Stimulated activated CD4-positive, alpha-beta T cell treated with anti-CD3 and anti-CD28 coated beads, Interleukin-12 subunit alpha, Interleukin-12 subunit beta, amount 100 ng/mL, for 24 hours (primary cell): ENCODE measurements at regions not wholly inside any gene's neighbourhood (a gene's known extent, or its start where the extent isn't known, plus 50 kb on each side); places are given as distances from the start of the nearest gene placed in this dataset.

ENCODE experiments used
- DNase-seq, 2 experiments: peaks; one replicate each; pipeline ENCODE4 v3.0.0-alpha.2; 2020; ENCODE audit warnings: low read depth in 2 of 2

DNA sequence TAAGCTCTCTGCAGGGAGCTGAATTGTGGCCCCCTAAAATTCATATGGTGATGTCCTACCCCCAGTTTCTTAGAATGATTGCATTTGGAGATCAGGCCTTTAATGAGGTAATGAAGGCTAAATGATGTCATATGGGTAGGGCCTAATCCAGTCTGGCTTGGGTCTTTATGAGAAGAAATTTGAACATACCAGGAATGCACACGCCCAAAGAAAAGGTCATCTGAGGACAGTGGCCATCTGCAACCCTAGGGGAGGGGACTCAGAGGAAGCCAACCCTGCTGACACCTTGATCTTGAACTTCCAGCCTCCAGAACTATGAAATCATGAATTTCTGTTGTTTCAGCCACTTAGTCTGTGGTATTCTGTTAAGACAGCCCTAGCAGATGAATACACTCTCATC, 426.7 kb downstream of the EPHA4 start:
- DNase-seq = no peak

DNA sequence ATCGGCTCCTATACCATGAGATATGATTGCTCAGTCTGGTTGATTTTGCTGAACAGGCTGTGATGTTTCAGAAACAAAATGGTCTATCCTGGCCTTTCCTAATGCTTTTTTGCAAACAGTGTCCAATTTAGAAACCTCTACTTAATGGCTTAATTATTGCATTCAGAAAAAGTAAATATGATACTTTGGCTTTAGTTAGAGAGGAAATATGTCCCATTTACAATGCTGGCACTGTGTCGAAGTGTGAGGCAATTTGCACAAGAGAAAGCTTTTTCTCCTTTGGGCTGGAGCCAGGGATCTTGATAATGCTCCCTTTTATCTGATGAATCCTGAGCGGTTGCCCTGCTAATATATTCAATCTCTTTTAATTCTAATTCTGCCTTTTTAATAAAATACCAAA, 418.9 kb downstream of the EPHA4 start:
- DNase-seq = no peak

DNA sequence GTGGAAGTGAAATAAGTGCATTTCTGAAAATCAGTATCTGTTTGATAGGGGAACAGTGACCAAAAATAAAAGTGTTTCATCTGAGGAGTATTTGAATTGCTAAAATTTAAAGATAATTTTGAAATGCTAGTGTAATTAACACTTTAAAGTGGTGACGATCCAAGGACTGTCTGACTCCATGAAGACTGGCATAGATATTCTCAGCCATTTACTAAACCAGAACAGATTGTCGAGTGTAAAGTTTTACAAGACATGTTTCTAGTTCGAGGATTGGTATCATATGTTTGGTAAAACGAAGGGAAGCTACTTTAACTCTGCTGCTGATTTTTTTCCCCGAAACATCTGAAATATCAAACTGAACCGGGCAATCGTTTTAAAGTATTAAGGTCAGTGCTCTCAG, 417.9 kb downstream of the EPHA4 start:
- DNase-seq = no peak

DNA sequence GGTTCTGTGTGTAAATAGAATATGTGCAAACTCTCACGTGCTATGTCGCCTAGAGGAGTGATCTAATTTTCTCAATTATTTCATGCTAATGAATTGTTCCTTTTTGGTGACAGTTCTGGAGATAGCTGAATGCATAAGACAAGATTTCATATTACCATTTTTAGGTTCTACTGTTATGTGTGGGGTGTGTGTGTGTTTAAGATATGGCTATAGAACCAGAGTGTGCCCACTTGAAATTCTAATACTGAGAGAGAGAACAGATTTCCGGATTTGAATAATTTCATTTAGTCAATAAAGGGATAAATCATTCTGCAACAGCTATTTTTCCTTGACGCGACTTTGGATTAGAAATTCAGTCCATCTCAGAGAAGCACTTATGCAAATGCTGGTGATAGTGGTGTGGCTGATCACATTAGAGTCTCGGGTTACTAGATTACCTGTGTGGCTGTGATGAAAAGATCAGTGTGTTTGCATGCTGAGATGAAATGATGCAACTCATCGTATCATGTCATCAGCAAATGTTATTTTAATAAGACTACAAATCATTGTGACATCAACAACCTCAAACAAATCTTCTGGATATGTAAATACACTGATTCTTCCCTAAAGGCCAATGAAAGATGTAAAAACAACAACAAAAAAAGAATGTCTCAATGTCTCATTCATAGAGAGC, 415.9 kb downstream of the EPHA4 start:
- DNase-seq = no peak

DNA sequence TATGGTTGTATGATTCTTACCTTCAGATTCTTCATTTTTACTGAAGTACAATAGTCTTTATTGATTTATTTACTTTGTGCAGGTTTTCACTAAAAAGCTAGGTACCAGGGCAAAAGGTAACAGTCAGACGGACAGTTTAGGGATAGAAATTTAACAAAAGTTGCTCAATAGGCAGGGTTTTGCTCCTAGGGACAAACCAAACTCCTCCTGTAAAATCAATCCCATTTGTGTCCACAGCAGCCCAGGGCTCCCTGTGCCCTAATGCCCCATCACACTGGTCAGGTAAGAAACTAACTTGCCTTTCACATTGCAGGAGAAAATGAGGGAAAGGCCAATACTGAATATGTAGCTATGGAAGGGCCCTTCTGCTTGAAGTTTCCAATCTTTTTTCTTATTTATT, 410.9 kb downstream of the EPHA4 start:
- DNase-seq = no peak

DNA sequence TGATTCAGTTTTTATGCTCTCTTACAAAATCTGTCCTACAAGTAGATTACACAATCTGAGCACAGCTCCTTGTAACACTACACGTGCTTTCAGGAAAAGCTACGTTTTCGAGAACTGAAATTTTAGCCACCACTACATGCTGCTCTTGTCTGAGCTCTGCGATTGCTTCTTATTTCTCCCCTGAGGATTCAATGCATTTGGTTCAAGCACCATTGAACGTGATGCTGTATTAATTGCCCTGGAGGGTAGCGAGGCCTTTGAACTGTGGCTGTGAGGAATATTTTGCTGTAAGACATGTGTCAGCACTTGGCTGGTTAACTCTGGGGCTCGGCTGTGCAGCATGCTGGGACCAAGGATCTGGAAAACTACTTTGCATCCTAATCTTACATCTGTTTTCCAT, 405.8 kb downstream of the EPHA4 start:
- no peak for DNase-seq

DNA sequence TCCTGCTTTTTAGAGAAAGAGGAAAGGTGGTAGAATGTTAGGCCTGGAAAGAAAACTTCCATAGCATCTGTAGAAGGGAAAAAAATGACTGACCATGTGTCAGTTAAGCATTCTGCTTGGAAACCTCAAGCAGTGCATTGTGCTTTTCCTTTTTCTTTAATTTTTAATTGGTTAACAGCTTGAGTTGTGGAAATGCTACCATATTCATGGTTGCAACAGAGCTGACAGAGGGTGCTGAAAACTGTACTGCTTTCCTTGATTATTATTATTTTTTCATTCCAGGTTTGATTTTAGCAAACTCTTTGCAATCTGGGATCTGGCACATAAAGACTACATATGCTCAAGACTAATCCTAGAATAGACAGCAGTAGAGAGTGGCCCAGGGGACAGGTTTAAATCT, 404.5 kb downstream of the EPHA4 start:
- no peak for DNase-seq

DNA sequence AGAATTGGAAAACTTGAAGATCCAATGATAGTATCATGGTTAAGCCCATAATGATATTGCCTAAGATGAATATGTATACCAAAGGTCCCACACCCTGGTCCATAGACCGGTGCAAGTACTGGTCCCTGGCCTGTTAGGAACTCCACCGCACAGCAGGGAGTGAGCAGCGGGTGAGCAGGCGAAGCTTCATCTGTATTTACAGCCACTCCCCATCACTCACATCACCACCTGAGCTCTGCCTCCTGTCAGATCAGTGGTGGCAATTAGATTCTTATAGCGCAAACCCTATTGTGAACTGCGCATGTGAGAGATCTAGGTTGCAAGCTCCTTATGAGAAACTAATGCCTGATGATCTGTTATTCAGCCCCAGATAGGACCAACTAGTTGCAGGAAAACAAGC, 402.4 kb downstream of the EPHA4 start:
- no peak for DNase-seq

DNA sequence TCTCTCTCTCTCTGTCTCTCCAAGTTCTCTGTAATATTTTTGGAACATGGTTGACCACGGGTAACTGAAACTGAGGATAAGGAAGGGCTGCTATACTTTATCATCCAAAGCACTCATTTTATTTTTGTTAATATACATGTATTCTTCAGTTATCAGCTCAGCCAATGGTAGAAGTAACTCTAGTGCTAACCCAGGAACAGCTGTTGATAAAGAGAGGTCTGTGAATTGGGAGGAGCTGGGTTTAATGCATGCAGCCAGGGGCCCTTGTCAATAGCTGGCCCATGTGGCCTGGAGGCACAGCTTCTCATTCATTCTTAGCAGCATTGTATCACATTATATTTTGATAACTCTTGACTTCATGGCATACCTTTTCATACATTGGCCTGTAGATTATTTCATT, 401.6 kb downstream of the EPHA4 start:
- no peak for DNase-seq

DNA sequence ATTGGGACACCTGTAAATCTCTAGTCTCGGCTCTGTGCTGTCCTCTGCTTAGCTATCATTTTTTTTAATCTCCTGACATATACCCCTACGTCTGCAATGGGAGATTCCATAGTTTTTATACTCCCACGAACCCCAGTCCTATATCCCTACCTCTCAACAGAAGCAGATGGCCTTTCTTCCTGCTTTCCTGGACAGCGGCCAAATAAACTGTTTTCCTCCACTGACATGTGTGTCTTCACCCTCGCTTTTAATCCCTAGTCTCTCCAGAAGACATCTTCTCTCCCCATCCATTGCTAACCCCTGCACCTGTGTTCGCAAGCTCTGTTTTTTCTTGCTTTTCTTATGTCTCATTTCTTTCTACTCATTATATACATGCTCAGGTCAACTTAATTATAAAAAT, 395.4 kb downstream of the EPHA4 start:
- DNase-seq = no peak

DNA sequence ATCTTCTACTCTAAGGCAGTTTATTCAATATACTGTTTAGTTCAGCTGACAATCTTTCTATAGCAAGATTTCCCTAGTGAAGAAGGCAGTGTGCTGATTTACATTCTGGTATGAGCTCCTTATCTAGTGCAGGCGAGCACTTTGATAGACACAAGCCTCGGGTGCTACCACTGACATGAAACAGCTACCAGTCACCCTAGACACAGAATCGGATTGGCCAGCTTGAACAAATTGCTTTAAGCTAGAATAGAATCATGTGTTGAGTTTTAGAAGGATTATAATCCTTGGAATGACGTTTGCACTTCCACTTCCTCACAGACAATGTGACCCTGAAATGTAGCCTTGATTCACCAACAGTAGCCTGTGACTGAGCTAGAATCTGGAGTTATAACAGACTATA, 394.0 kb downstream of the EPHA4 start:
- no peak for DNase-seq

DNA sequence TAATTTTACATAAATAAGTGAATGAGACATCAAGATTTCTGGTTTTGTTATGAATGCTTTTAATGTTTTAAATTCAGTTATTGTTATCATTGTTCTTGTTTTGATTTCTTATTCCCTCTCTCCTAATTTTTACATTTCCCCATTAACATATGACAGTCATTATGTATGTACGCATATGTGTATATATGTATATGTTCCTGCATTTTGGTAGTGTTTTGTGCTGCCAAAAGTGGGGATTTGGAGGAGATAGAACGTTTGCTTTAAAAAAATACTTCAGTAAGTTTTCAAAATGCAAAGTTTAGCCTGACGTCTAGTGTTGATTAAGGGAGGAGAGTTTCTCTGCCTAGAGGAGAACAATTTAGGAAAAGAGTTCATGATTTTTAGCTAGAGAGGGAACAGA, 385.2 kb downstream of the EPHA4 start:
- DNase-seq = no peak

DNA sequence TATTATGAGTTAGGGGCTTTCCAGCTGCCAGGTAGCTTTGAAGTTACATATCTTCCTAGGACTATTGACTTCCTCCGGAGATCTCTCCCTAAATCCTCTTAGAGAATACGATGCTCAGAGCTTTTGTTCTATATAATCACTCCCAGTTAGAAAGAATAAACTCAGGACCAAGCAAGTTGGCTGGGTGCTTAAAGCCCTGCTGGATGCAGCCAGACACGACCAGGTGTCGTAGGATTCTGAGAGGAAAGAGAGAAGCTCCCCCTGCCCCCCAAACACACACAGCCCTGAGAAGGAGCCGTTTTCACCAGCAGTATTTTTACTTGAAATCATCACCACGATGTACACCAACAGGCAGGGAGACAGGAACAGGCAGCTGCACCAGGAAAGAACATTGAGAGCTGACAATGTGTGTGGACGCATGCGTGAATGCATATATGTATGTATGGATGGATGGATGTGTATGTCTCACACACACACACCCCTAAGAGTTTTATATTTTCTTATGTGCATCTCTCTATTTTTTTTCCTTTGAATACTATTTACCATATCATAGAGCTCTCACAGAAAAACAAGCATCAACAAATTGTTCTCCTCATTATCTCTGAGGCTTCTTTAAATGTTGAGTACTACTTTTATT, 382.6 kb downstream of the EPHA4 start:
- DNase-seq = no peak

DNA sequence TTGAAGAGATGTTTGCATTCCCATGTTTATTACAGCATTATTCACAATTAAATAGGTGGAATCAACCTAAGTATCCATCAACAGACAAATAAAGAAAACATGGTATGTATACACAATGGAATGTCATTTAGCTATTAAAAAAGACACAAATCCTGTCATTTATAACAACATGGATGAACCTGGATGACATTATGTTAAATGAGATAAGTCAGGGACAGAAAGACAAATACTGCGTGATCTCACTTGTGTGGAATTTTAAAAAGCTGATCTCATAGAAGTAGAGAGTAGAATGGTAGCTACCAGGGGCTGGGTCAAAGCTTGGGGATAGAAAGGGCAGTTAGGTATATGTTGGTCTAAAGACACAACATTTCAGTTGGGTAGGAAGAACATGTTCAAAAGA, 376.3 kb downstream of the EPHA4 start:
- no peak for DNase-seq

DNA sequence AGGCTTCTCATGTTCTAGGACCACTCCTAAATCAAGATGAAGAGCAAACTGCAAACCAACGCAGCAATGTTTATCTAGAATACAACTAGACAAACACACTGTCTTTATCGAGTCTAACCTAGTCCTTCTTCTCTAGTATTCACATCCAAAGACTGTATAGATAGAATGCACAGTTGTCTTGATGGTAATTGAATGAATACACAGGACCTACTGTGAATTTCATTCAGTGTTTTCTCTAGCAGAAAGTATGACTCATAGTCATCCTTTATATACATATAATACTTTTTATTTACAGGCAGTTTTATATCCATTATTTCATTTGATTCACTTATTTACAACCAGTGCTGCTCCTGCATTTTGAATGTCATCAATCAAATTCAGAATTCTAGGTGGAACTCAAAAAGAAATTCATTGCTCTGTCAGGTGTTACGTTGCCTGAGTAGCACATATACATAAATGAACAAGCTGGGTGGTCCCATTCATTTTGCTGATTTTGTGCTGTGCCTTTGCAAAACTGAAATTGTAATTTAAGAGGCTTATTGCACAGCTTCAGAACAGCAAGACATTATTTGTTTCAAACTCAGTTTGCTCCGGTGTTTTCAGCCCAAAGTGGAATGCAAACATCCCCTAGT, 374.8 kb downstream of the EPHA4 start:
- DNase-seq = no peak

DNA sequence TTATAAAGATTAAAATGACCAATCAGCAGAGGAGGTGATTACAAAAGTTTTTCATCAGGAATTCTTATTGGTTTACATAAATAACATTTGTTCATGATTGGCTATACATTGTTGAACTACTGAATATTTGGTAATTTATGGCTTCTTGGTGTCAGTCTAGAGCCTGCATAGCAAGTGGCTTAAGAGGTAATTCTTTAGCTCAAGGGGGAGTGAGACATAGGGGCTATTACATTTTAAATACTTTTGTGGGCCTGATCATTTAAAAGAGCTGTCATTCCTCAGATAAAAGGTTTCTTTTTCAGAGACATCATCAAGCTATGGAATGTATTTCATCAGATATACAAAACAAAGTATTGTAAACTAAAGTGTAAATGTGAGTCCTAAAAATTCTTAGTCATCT, 373.8 kb downstream of the EPHA4 start:
- DNase-seq = no peak

DNA sequence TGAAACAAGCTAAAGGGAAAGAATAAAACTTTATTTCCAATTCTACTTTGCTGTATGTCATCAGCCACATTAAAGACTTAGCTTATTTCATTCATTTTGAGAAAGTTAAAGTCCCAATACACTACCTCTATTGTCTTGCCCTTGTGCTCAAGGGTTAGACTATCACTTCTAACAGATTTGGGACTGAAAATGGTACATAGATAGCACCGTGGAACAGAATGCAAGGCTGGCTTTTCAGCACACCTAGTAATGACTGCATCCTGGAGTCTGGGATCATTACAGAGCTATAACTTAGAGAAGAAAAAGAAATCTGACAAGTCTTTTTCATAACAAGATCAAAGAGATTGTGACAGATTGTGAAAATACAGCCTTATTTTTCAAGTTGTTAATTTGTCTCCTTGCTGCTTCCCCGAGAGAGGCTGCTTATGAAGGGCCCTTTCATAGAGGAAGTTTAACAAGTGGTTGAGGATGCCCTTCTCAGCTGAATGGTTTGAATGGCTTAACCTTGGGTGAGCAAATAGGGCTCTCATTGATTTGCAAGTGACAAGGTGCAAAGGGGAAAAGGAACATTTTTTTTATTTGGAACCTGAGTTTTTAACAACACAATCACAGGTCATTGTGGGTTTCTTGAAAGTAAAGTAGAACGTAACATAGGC, 371.8 kb downstream of the EPHA4 start:
- no peak for DNase-seq

DNA sequence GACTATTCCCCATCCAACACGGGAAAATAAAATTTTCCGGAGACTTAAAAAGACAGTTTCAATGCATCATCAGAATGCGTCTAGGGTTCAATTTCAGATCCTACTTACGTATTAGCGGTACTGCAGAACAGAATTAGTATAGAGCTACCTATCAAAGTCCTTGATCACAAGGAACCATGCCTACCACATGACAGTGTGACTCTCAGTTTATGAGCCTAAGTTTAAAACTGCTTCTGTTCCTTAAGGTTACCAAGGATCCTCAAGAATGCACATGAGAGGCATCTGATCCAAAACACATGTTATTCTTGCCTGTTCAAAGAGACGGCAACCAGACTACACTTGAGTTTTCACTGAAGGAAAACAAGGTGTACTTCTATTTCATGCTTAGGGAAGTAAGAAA, 369.7 kb downstream of the EPHA4 start:
- no peak for DNase-seq

DNA sequence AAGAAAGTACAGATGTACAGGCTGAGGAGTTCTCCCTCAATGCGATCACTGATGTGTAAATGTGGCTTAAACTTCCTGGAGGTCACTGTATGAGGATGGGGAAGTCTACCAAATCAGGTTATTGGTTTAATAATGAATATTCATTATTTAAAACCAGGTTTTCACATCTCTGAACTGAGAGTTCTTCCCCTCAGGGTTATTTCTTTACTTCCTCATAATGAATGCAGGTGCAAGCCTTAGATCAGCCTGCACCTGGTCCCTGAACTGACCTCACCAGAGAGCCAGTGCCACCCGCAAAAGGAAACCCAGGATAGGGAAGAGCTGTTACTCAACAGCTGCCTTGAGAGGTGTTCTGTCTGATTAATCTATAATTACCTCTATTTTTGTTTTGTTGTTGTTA, 369.0 kb downstream of the EPHA4 start:
- DNase-seq = no peak

DNA sequence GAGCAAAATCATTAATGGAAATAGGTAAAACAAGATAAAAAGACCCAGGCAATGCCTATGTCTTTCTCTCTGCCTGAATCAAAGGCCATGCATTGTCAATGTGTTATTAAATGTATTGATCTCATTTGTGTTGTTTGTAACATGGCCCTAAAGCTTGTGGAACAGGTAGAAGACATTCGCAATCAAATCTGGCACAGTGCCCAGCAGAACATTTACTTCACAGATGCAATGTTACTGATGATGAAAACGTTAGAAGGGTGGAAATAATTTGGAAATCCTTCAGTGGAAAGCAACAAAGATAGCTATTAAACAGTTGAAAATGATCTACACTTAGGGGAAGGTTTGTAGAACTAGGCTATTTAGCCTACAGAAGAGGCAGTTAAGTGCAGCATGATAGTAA, 368.2 kb downstream of the EPHA4 start:
- no peak for DNase-seq

DNA sequence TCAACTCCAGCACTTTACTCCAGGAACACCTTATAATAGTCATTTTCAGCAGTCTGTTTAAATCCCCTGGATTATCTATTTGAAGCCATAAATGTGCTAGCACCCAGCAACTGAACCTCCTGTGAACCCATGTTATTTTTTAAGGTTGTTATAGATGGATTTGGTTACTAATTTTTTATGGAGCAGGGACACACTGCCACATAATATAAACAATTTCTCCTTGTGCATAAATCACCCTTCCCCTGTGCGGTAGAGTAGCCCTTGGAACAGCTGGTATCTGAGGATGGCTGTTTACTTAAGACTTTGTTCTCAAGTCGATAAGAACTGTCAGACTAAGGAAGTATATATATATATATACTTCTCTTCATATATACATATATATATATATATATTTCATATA, 367.4 kb downstream of the EPHA4 start:
- DNase-seq = no peak

DNA sequence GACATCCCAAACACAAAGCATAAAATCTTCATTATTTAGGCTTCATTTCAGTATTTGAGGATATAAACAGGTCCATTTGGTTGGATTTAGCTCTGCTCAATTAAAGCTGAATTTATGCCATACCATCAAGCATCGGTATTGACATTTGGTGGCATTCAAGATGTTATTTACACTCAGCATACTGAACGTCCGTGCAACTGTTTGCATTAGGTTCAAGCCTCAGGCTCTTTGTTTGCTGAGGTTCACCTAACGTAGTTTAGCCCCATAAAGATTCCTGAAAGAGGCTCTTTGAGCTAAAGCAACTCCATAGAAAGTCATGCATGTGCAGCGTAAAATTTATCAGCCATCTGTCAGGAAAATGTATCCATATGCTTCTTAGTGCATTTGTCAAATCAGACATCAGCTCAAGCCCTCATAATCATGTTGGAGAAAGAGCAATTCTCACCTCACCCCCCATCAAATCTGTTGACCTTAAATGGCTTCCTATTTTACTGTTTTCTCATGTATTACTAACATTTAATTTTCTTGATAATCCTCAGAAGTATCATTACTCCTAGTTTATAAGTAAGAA, 366.9 kb downstream of the EPHA4 start:
- no peak for DNase-seq

DNA sequence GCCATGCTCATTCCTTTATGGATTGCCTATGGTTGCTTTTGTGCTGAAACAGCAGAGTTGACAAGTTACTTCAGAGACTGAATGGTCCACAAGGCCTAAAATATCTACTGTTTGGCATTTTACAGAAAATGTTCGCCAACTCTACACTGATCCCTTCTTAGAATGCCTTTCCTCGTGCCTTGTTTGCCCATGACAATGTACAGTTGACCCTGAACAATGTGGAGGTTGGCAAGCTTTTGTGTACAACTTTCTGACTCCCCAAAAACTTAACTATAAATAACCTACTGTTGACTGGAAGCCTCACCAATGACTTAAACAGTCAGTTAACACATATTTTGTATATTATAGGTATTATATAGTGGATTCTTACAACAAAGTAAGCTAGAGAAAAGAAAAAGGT, 361.4 kb downstream of the EPHA4 start:
- DNase-seq = no peak
